GM23338 (cell line): ENCODE measurements at regions not wholly inside any gene's neighbourhood (a gene's known extent, or its start where the extent isn't known, plus 50 kb on each side); places are given as distances from the start of the nearest gene placed in this dataset.

ENCODE experiments used
- ATAC-seq: fragments of 200-7000 bp; cut with Tn5 transposase; 3 replicates; pipeline ENCODE4 v1.9.1; 2020
- DNase-seq: peaks from one replicate; pipeline ENCODE4 v3.0.0-alpha.2; 2015; ENCODE audit warnings: low spot score
- H2AFZ ChIP-seq: fragments of 200-600 bp; sonication (generic); 2 replicates; pipeline ENCODE4 v1.8.0; 2016; ENCODE audit warnings: antibody characterized with exemption, mild to moderate bottlenecking, moderate library complexity
- H3F3A ChIP-seq: fragments of 200-600 bp; sonication (generic); replicated peaks from 2 replicates; pipeline ENCODE4 v1.8.0; 2017; ENCODE audit warnings: antibody characterized with exemption, mixed run types, low read depth
- H3K27ac ChIP-seq: fragments of 200-600 bp; sonication (generic); 2 replicates; pipeline ENCODE4 v1.6.1; 2016; ENCODE audit warnings: low read depth
- H3K27me3 ChIP-seq: fragments of 200-600 bp; sonication (generic); 2 replicates; pipeline ENCODE4 v1.8.0; 2016; ENCODE audit warnings: mild to moderate bottlenecking, mixed run types, moderate library complexity; ENCODE audit not compliant: insufficient read depth
- H3K36me3 ChIP-seq: fragments of 200-600 bp; sonication (generic); 2 replicates; pipeline ENCODE4 v1.8.0; 2016; ENCODE audit warnings: mild to moderate bottlenecking; ENCODE audit not compliant: insufficient read depth
- H3K4me1 ChIP-seq: fragments of 200-600 bp; sonication (generic); 2 replicates; pipeline ENCODE4 v1.8.0; 2016; ENCODE audit warnings: mild to moderate bottlenecking, moderate library complexity; ENCODE audit not compliant: insufficient read depth
- H3K4me2 ChIP-seq: fragments of 200-600 bp; sonication (generic); 2 replicates; pipeline ENCODE4 v1.7.1; 2017; ENCODE audit warnings: mixed run types
- H3K4me3 ChIP-seq: fragments of 200-600 bp; sonication (generic); 2 replicates; pipeline ENCODE4 v1.6.1; 2016; ENCODE audit warnings: mixed run types
- H3K79me2 ChIP-seq: fragments of 200-600 bp; sonication (generic); replicated peaks from 2 replicates; pipeline ENCODE4 v1.8.0; 2017; ENCODE audit warnings: mild to moderate bottlenecking; ENCODE audit not compliant: insufficient read depth
- H3K9me2 ChIP-seq: fragments of 200-600 bp; sonication (generic); 2 replicates; pipeline ENCODE4 v1.8.0; 2017; ENCODE audit not compliant: insufficient read depth
- H4K20me1 ChIP-seq: fragments of 200-600 bp; sonication (generic); replicated peaks from 2 replicates; pipeline ENCODE4 v1.8.0; 2017; ENCODE audit warnings: mild to moderate bottlenecking; ENCODE audit not compliant: insufficient read depth
- H3K27ac Mint-ChIP-seq: 2 replicates; pipeline ENCODE4 v1.8.0; 2020; ENCODE audit warnings: inconsistent platforms, mild to moderate bottlenecking, moderate library complexity, mixed read lengths
- H3K27me3 Mint-ChIP-seq: 3 replicates; pipeline ENCODE4 v1.8.0; 2022; ENCODE audit warnings: low read depth, mild to moderate bottlenecking, moderate library complexity, mixed read lengths, inconsistent platforms; ENCODE audit not compliant: insufficient read depth, poor library complexity
- H3K36me3 Mint-ChIP-seq: 3 replicates; pipeline ENCODE4 v1.8.0; 2021; ENCODE audit warnings: low read depth, mild to moderate bottlenecking, inconsistent platforms, moderate library complexity, mixed read lengths
- H3K4me1 Mint-ChIP-seq: 3 replicates; pipeline ENCODE4 v1.8.0; 2020; ENCODE audit warnings: mild to moderate bottlenecking, inconsistent platforms, mixed read lengths
- H3K4me3 Mint-ChIP-seq: 3 replicates; pipeline ENCODE4 v1.8.0; 2021; ENCODE audit warnings: moderate library complexity, mild to moderate bottlenecking, inconsistent platforms, mixed read lengths
- H3K9me3 Mint-ChIP-seq: 3 replicates; pipeline ENCODE4 v1.8.0; 2020; ENCODE audit warnings: moderate library complexity, mild to moderate bottlenecking, inconsistent platforms, mixed read lengths
- CREB1 ChIP-seq: fragments of 250-450 bp; sonication (Bioruptor Pico); IDR thresholded peaks from 2 replicates; pipeline ENCODE4 v1.5.0; 2020; ENCODE audit warnings: low read depth, mild to moderate bottlenecking, moderate library complexity
- EZH2 ChIP-seq: fragments of 200-600 bp; sonication (generic); IDR thresholded peaks from one replicate; pipeline ENCODE4 v1.8.0; 2017; ENCODE audit warnings: antibody characterized with exemption, mild to moderate bottlenecking, low read depth; ENCODE audit not compliant: unreplicated experiment
- EZH2phosphoT487 ChIP-seq: fragments of 200-600 bp; sonication (generic); IDR thresholded peaks from one replicate; pipeline ENCODE4 v1.8.1; 2018; ENCODE audit warnings: antibody characterized with exemption; ENCODE audit not compliant: unreplicated experiment
- POLR2AphosphoS5 ChIP-seq: IDR thresholded peaks from 2 replicates; pipeline ENCODE4 v1.6.1; 2016; ENCODE audit warnings: antibody characterized with exemption, low read depth
- STAT1 ChIP-seq: IDR thresholded peaks from one replicate; pipeline ENCODE4 v1.6.1; 2016; ENCODE audit warnings: antibody characterized with exemption; ENCODE audit not compliant: unreplicated experiment
- ZNF114 ChIP-seq: fragments of 250-450 bp; sonication (Bioruptor Pico); IDR thresholded peaks from 2 replicates; pipeline ENCODE4 v1.5.0; 2020; ENCODE audit warnings: mild to moderate bottlenecking, moderate library complexity
- ZNF331 ChIP-seq: fragments of 250-450 bp; sonication (Bioruptor Pico); IDR thresholded peaks from 2 replicates; pipeline ENCODE4 v1.5.0; 2020; ENCODE audit warnings: low read depth, mild to moderate bottlenecking, moderate library complexity
- TF ChIP-seq, protein P1 (sequence below): IDR thresholded peaks from one replicate; pipeline ENCODE4 v1.6.1; 2018; ENCODE audit warnings: antibody characterized with exemption; ENCODE audit not compliant: unreplicated experiment
- TF ChIP-seq, protein P2 (sequence below): fragments of 250-450 bp; sonication (Bioruptor Pico); IDR thresholded peaks from 2 replicates; pipeline ENCODE4 v1.5.0; 2020; ENCODE audit warnings: mild to moderate bottlenecking, moderate library complexity
- TF ChIP-seq, protein P3 (sequence below): IDR thresholded peaks from 2 replicates; pipeline ENCODE4 v1.6.1; 2016; ENCODE audit warnings: antibody characterized with exemption

- no peaks in the 10 kb centered on the region for H3K27me3 Mint-ChIP-seq
- Histone ChIP-seq H3K4me3 (no peak overlapping the region), H3K79me2 (no peaks in the 10 kb centered on the region), H3K4me2 (no peak overlapping the region), H3K27me3 (no peaks in the 10 kb centered on the region), H2AFZ (no peak overlapping the region), H3K27ac (no peak overlapping the region), H4K20me1 (no peaks in the 10 kb centered on the region), H3K36me3 (no peaks in the 10 kb centered on the region), H3K9me2 (no peaks in the 10 kb centered on the region), H3F3A (no peaks in the 10 kb centered on the region), H3K4me1 (no peaks in the 10 kb centered on the region)
- DNase-seq, result no peak
- peak; percentile 58; the same call in 2 of the 3 replicates for ATAC-seq
- no peaks in the 10 kb centered on the region for H3K9me3 Mint-ChIP-seq
- H3K4me1 Mint-ChIP-seq, result no peaks in the 10 kb centered on the region
- H3K36me3 Mint-ChIP-seq, result no peaks in the 10 kb centered on the region
- TF ChIP-seq ZNF331 (CRISPR knock-in tag) (no peak), EZH2phosphoT487 (no peak), POLR2AphosphoS5 (no peak), EZH2 (no peak), STAT1 (no peak), CREB1 (CRISPR knock-in tag) (no peak), ZNF114 (CRISPR knock-in tag) (no peak)
- TF ChIP-seq, protein P1, sequence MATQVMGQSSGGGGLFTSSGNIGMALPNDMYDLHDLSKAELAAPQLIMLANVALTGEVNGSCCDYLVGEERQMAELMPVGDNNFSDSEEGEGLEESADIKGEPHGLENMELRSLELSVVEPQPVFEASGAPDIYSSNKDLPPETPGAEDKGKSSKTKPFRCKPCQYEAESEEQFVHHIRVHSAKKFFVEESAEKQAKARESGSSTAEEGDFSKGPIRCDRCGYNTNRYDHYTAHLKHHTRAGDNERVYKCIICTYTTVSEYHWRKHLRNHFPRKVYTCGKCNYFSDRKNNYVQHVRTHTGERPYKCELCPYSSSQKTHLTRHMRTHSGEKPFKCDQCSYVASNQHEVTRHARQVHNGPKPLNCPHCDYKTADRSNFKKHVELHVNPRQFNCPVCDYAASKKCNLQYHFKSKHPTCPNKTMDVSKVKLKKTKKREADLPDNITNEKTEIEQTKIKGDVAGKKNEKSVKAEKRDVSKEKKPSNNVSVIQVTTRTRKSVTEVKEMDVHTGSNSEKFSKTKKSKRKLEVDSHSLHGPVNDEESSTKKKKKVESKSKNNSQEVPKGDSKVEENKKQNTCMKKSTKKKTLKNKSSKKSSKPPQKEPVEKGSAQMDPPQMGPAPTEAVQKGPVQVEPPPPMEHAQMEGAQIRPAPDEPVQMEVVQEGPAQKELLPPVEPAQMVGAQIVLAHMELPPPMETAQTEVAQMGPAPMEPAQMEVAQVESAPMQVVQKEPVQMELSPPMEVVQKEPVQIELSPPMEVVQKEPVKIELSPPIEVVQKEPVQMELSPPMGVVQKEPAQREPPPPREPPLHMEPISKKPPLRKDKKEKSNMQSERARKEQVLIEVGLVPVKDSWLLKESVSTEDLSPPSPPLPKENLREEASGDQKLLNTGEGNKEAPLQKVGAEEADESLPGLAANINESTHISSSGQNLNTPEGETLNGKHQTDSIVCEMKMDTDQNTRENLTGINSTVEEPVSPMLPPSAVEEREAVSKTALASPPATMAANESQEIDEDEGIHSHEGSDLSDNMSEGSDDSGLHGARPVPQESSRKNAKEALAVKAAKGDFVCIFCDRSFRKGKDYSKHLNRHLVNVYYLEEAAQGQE, result no peak
- TF ChIP-seq, protein P2, sequence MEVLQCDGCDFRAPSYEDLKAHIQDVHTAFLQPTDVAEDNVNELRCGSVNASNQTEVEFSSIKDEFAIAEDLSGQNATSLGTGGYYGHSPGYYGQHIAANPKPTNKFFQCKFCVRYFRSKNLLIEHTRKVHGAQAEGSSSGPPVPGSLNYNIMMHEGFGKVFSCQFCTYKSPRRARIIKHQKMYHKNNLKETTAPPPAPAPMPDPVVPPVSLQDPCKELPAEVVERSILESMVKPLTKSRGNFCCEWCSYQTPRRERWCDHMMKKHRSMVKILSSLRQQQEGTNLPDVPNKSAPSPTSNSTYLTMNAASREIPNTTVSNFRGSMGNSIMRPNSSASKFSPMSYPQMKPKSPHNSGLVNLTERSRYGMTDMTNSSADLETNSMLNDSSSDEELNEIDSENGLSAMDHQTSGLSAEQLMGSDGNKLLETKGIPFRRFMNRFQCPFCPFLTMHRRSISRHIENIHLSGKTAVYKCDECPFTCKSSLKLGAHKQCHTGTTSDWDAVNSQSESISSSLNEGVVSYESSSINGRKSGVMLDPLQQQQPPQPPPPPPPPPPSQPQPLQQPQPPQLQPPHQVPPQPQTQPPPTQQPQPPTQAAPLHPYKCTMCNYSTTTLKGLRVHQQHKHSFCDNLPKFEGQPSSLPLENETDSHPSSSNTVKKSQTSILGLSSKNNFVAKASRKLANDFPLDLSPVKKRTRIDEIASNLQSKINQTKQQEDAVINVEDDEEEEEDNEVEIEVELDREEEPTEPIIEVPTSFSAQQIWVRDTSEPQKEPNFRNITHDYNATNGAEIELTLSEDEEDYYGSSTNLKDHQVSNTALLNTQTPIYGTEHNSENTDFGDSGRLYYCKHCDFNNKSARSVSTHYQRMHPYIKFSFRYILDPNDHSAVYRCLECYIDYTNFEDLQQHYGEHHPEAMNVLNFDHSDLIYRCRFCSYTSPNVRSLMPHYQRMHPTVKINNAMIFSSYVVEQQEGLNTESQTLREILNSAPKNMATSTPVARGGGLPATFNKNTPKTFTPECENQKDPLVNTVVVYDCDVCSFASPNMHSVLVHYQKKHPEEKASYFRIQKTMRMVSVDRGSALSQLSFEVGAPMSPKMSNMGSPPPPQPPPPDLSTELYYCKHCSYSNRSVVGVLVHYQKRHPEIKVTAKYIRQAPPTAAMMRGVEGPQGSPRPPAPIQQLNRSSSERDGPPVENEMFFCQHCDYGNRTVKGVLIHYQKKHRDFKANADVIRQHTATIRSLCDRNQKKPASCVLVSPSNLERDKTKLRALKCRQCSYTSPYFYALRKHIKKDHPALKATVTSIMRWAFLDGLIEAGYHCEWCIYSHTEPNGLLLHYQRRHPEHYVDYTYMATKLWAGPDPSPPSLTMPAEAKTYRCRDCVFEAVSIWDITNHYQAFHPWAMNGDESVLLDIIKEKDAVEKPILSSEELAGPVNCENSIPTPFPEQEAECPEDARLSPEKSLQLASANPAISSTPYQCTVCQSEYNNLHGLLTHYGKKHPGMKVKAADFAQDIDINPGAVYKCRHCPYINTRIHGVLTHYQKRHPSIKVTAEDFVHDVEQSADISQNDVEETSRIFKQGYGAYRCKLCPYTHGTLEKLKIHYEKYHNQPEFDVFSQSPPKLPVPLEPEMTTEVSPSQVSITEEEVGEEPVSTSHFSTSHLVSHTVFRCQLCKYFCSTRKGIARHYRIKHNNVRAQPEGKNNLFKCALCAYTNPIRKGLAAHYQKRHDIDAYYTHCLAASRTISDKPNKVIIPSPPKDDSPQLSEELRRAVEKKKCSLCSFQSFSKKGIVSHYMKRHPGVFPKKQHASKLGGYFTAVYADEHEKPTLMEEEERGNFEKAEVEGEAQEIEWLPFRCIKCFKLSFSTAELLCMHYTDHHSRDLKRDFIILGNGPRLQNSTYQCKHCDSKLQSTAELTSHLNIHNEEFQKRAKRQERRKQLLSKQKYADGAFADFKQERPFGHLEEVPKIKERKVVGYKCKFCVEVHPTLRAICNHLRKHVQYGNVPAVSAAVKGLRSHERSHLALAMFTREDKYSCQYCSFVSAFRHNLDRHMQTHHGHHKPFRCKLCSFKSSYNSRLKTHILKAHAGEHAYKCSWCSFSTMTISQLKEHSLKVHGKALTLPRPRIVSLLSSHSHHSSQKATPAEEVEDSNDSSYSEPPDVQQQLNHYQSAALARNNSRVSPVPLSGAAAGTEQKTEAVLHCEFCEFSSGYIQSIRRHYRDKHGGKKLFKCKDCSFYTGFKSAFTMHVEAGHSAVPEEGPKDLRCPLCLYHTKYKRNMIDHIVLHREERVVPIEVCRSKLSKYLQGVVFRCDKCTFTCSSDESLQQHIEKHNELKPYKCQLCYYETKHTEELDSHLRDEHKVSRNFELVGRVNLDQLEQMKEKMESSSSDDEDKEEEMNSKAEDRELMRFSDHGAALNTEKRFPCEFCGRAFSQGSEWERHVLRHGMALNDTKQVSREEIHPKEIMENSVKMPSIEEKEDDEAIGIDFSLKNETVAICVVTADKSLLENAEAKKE, result no peak
- TF ChIP-seq, protein P3, sequence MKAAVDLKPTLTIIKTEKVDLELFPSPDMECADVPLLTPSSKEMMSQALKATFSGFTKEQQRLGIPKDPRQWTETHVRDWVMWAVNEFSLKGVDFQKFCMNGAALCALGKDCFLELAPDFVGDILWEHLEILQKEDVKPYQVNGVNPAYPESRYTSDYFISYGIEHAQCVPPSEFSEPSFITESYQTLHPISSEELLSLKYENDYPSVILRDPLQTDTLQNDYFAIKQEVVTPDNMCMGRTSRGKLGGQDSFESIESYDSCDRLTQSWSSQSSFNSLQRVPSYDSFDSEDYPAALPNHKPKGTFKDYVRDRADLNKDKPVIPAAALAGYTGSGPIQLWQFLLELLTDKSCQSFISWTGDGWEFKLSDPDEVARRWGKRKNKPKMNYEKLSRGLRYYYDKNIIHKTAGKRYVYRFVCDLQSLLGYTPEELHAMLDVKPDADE, result no peak
- no peak overlapping the region for H3K27ac Mint-ChIP-seq
- H3K4me3 Mint-ChIP-seq, result no peak overlapping the region
Observed at GRCh38 chr13:79037197-79037596, 368.9 kb downstream of the RBM26 start.
